SU-DHL-6 (cell line): ENCODE measurements at regions not wholly inside any gene's neighbourhood (a gene's known extent, or its start where the extent isn't known, plus 50 kb on each side); places are given as distances from the start of the nearest gene placed in this dataset.
"Not testable (repeated sequence)": the region's sequence is repeated elsewhere in the genome, so short reads cannot be mapped to it uniquely, and the experiment has no call there.

Experiments
- H2AFZ ChIP-seq: fragments of 200-600 bp; sonication (generic); 2 replicates; pipeline ENCODE4 v1.6.1; 2014; ENCODE audit warnings: low read depth, mild to moderate bottlenecking, moderate library complexity, mixed read lengths, antibody characterized with exemption, low read length; ENCODE audit not compliant: severe bottlenecking
- H3F3A ChIP-seq: fragments of 200-600 bp; shearing (Covaris generic); 2 replicates; pipeline ENCODE4 v1.6.0; 2016; ENCODE audit warnings: antibody characterized with exemption, mild to moderate bottlenecking; ENCODE audit not compliant: insufficient read depth
- H3K27ac ChIP-seq: fragments of 200-600 bp; sonication (generic); 2 replicates; pipeline ENCODE4 v1.5.1; 2016; ENCODE audit warnings: low read depth, mild to moderate bottlenecking, low read length, moderate library complexity, mixed read lengths
- H3K27me3 ChIP-seq: fragments of 200-600 bp; sonication (generic), shearing (Covaris generic); 2 replicates; pipeline ENCODE4 v1.6.0; 2014; ENCODE audit warnings: mild to moderate bottlenecking, low read length
- H3K36me3 ChIP-seq: fragments of 200-600 bp; sonication (generic); 2 replicates; pipeline ENCODE4 v1.6.1; 2014; ENCODE audit warnings: mild to moderate bottlenecking, low read length, mixed read lengths
- H3K4me2 ChIP-seq: fragments of 300-600, 200-600 bp; shearing (Covaris generic), sonication (generic); 2 replicates; pipeline ENCODE4 v1.6.0; 2014; ENCODE audit warnings: low read length, low read depth, mild to moderate bottlenecking; ENCODE audit not compliant: poor library complexity, severe bottlenecking
- H3K4me3 ChIP-seq: fragments of 200-600 bp; sonication (generic); 2 replicates; pipeline ENCODE4 v1.5.1; 2014; ENCODE audit warnings: antibody characterized with exemption, low read length, mild to moderate bottlenecking, mixed read lengths; ENCODE audit not compliant: insufficient read depth, poor library complexity, severe bottlenecking
- H3K79me2 ChIP-seq: fragments of 200-600 bp; sonication (generic); 2 replicates; pipeline ENCODE4 v1.6.1; 2014; ENCODE audit warnings: mild to moderate bottlenecking, low read length, moderate library complexity; ENCODE audit not compliant: insufficient read depth
- H3K9ac ChIP-seq: fragments of 200-600 bp; sonication (generic); 2 replicates; pipeline ENCODE4 v1.7.0; 2014; ENCODE audit warnings: mild to moderate bottlenecking, low read length
- H3K9me2 ChIP-seq: fragments of 200-600 bp; sonication (generic); replicated peaks from 2 replicates; pipeline ENCODE4 v1.6.1; 2014; ENCODE audit warnings: low read length; ENCODE audit not compliant: insufficient read depth
- H3K9me3 ChIP-seq: fragments of 200-600 bp; sonication (generic); 2 replicates; pipeline ENCODE4 v1.6.1; 2014; ENCODE audit warnings: low read length, mixed read lengths; ENCODE audit not compliant: insufficient read depth
- H4K20me1 ChIP-seq: fragments of 200-600 bp; sonication (generic); 2 replicates; pipeline ENCODE4 v1.6.1; 2014; ENCODE audit warnings: low read depth, mild to moderate bottlenecking, antibody characterized with exemption, low read length, moderate library complexity, mixed read lengths
- EZH2phosphoT487 ChIP-seq: fragments of 200-600 bp; sonication (generic), shearing (Covaris generic); conservative IDR thresholded peaks from 2 replicates; pipeline ENCODE4 v1.6.1; 2018; ENCODE audit warnings: mild to moderate bottlenecking, antibody characterized with exemption, low read length, moderate library complexity, mixed read lengths
- TF ChIP-seq, protein P1 (sequence below): fragments of 200-600 bp; sonication (generic); IDR thresholded peaks from one replicate; pipeline ENCODE4 v1.5.1; 2017; ENCODE audit warnings: antibody characterized with exemption, mild to moderate bottlenecking, low read length, moderate library complexity; ENCODE audit not compliant: insufficient read depth, poor library complexity, severe bottlenecking

GRCh38 chr15:36160351-36160750, 419.1 kb upstream of the CDIN1 start:
- Histone ChIP-seq H3K9me3 (no peaks in the 10 kb centered on the region), H3K27ac (no peak overlapping the region), H3K4me2 (no peak overlapping the region), H4K20me1 (no peaks in the 10 kb centered on the region), H3K27me3 (no peaks in the 10 kb centered on the region), H3K4me3 (no peak overlapping the region), H3F3A (no peaks in the 10 kb centered on the region), H3K9ac (no peak overlapping the region), H3K36me3 (no peaks in the 10 kb centered on the region), H2AFZ (no peak overlapping the region), H3K9me2 (no peaks in the 10 kb centered on the region), H3K79me2 (no peaks in the 10 kb centered on the region)
- TF ChIP-seq, protein P1, sequence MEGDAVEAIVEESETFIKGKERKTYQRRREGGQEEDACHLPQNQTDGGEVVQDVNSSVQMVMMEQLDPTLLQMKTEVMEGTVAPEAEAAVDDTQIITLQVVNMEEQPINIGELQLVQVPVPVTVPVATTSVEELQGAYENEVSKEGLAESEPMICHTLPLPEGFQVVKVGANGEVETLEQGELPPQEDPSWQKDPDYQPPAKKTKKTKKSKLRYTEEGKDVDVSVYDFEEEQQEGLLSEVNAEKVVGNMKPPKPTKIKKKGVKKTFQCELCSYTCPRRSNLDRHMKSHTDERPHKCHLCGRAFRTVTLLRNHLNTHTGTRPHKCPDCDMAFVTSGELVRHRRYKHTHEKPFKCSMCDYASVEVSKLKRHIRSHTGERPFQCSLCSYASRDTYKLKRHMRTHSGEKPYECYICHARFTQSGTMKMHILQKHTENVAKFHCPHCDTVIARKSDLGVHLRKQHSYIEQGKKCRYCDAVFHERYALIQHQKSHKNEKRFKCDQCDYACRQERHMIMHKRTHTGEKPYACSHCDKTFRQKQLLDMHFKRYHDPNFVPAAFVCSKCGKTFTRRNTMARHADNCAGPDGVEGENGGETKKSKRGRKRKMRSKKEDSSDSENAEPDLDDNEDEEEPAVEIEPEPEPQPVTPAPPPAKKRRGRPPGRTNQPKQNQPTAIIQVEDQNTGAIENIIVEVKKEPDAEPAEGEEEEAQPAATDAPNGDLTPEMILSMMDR, result no peak
- TF ChIP-seq EZH2phosphoT487, result no peak

DNA sequence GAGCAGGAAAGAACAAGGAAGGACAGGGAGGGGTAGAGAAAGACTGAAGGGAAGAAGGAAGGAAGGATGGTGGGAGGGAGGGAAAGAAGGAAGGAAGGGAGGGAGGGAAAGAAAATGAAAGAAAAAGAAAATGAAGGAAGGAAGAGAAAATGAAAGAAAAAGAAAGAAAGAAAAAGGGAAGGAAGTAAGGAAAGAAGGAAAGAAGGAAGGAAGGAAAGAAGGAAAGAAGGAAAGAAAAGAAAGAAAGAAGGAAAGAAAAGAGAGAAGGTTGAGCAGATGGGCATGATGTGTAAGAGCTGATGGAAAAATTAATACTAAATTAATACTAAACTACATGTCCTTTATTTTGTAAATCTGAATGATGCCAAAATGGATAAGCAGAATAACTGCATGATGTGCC, 418.3 kb upstream of the CDIN1 start:
- Histone ChIP-seq H3K36me3 (no peaks in the 10 kb centered on the region), H3K27me3 (no peaks in the 10 kb centered on the region), H3K9me2 (no peaks in the 10 kb centered on the region), H2AFZ (no peak overlapping the region), H3K4me2 (no peak overlapping the region), H3F3A (no peaks in the 10 kb centered on the region), H4K20me1 (no peaks in the 10 kb centered on the region), H3K9ac (no peak overlapping the region), H3K27ac (no peak overlapping the region), H3K9me3 (no peaks in the 10 kb centered on the region), H3K4me3 (no peak overlapping the region), H3K79me2 (no peaks in the 10 kb centered on the region)
- TF ChIP-seq, protein P1, result no peak
- TF ChIP-seq EZH2phosphoT487, result no peak

GRCh38 chr15:36161771-36162212, 417.6 kb upstream of the CDIN1 start:
- Histone ChIP-seq H3K9ac (no peak overlapping the region), H3K79me2 (no peaks in the 10 kb centered on the region), H4K20me1 (no peaks in the 10 kb centered on the region), H3K4me3 (no peak overlapping the region), H3K9me3 (no peaks in the 10 kb centered on the region), H3K9me2 (no peaks in the 10 kb centered on the region), H3K4me2 (no peak overlapping the region), H2AFZ (no peak overlapping the region), H3K27me3 (no peaks in the 10 kb centered on the region), H3K27ac (no peak overlapping the region), H3F3A (no peaks in the 10 kb centered on the region), H3K36me3 (no peaks in the 10 kb centered on the region)
- TF ChIP-seq EZH2phosphoT487, result no peak
- TF ChIP-seq, protein P1, result no peak

- not testable (repeated sequence) for H4K20me1 ChIP-seq, H3K9ac ChIP-seq, H3K27me3 ChIP-seq, H3K9me3 ChIP-seq, H2AFZ ChIP-seq, H3K79me2 ChIP-seq, H3K4me2 ChIP-seq, H3K4me3 ChIP-seq, H3K27ac ChIP-seq, H3K9me2 ChIP-seq, H3K36me3 ChIP-seq, H3F3A ChIP-seq
These were observed 415.4 kb upstream of the CDIN1 start for GRCh38 chr15:36163983-36164382.
